Parathyroid adenoma (tissue), 2 donors: ENCODE measurements at regions not wholly inside any gene's neighbourhood (a gene's known extent, or its start where the extent isn't known, plus 50 kb on each side); places are given as distances from the start of the nearest gene placed in this dataset.

ENCODE experiments used
- H2AFZ ChIP-seq: fragments of 300-600 bp; sonication (generic); one replicate; pipeline ENCODE4 v1.7.0; 2017; ENCODE audit warnings: antibody characterized with exemption, mild to moderate bottlenecking
- H3K27ac ChIP-seq: fragments of 300-600 bp; sonication (generic); one replicate; pipeline ENCODE4 v1.7.0; 2017
- H3K27me3 ChIP-seq: fragments of 300-600 bp; sonication (generic); one replicate; pipeline ENCODE4 v1.7.0; 2017; ENCODE audit warnings: low read length; ENCODE audit not compliant: control insufficient read depth, insufficient read depth
- H3K36me3 ChIP-seq: fragments of 300-600 bp; sonication (generic); one replicate; pipeline ENCODE4 v1.7.0; 2017; ENCODE audit warnings: low read length; ENCODE audit not compliant: control insufficient read depth, insufficient read depth
- H3K4me1 ChIP-seq: fragments of 300-600 bp; sonication (generic); one replicate; pipeline ENCODE4 v1.7.0; 2017; ENCODE audit warnings: control low read depth
- H3K4me2 ChIP-seq: fragments of 300-600 bp; sonication (generic); one replicate; pipeline ENCODE4 v1.7.0; 2017; ENCODE audit warnings: low read length
- H3K4me3 ChIP-seq: fragments of 300-600 bp; sonication (generic); one replicate; pipeline ENCODE4 v1.7.0; 2017; ENCODE audit warnings: low read depth, low read length
- H3K79me2 ChIP-seq: fragments of 300-600 bp; sonication (generic); one replicate; pipeline ENCODE4 v1.7.0; 2017; ENCODE audit warnings: control low read depth
- H3K9ac ChIP-seq: fragments of 300-600 bp; sonication (generic); one replicate; pipeline ENCODE4 v1.7.0; 2017; ENCODE audit warnings: mild to moderate bottlenecking
- H3K9me3 ChIP-seq: fragments of 300-600 bp; sonication (generic); one replicate; pipeline ENCODE4 v1.7.0; 2017; ENCODE audit warnings: low read length; ENCODE audit not compliant: control insufficient read depth
- CTCF ChIP-seq: fragments of 300-600 bp; sonication (generic); IDR thresholded peaks from one replicate; pipeline ENCODE4 v1.7.0; 2017; ENCODE audit warnings: antibody characterized with exemption, mild to moderate bottlenecking
- donor health status: primary hyperparathyroidism.

- H3K4me1 ChIP-seq: no peaks in the 10 kb centered on the region
- TF ChIP-seq CTCF: peak; percentile 53
- no peaks in the 10 kb centered on the region for H3K36me3 ChIP-seq
- H3K9me3 ChIP-seq: no peaks in the 10 kb centered on the region
- no peaks in the 10 kb centered on the region for H3K27me3 ChIP-seq
- no peak overlapping the region for H3K4me3 ChIP-seq
- H2AFZ ChIP-seq: peak overlapping the region; percentile 39
- no peak overlapping the region for H3K9ac ChIP-seq
- H3K79me2 ChIP-seq: no peaks in the 10 kb centered on the region
- H3K27ac ChIP-seq: no peak overlapping the region
- no peak overlapping the region for H3K4me2 ChIP-seq
These were observed 174.0 kb upstream of the SLC14A2 start for GRCh38 chr18:45441110-45441847.

- no peak overlapping the region for H2AFZ ChIP-seq
These were observed 171.2 kb upstream of the SLC14A2 start for GRCh38 chr18:45444040-45444439.

DNA sequence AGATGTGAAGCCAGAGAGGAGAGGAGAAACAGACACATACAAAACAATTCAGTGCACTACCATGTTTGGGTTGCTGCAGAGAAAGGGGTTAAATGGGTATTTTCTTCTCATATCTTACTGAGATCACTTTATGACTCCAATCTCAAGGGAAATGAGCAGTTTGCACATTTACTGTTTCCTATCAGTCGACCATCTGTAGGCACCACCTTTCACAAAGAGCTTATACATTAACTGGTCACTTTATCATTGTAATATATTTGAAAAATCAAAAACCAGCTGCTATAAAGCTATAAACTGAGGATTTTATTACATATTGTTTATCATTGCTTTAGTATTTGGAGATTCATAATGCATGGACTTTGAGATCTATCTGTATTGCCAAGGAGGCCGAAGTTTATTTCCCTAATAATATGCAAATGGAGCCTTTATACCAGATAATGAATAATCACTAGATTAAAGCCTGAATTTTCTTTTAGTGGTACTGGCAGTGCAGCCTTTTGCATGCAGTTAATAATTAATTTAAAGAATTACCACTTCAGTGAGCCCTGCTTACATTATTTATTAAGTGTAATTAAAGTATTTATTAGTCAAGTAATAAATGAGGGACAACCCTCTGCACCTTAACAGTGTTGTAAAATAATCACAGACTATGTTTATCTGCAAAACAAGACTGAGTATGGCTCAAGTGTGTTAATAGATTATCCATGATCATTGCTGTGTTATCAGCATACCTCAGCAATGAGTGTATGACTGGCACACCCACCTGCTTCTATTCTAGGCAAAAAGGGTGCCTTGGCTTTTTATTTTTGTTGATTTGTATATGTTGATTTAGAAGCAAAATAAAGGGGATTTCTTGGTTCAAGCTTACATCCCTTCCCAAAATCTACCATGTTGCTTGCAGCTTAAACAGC is 167.7 kb upstream of the SLC14A2 start:
- Histone ChIP-seq H3K4me1 (no peaks in the 10 kb centered on the region), H3K79me2 (no peaks in the 10 kb centered on the region), H3K4me2 (no peak overlapping the region), H3K27me3 (no peaks in the 10 kb centered on the region), H2AFZ (no peak overlapping the region), H3K27ac (no peak overlapping the region), H3K9me3 (no peaks in the 10 kb centered on the region), H3K4me3 (no peak overlapping the region), H3K9ac (no peak overlapping the region), H3K36me3 (no peaks in the 10 kb centered on the region)
- TF ChIP-seq CTCF: no peak

More at GRCh38 chr18:45444040-45444439, 171.2 kb upstream of the SLC14A2 start:
- no peak overlapping the region for H3K4me3 ChIP-seq
- no peaks in the 10 kb centered on the region for H3K27me3 ChIP-seq
- no peaks in the 10 kb centered on the region for H3K4me1 ChIP-seq
- no peak overlapping the region for H3K4me2 ChIP-seq
- TF ChIP-seq CTCF: no peak
- H3K79me2 ChIP-seq: no peaks in the 10 kb centered on the region
- no peaks in the 10 kb centered on the region for H3K36me3 ChIP-seq
- H3K9ac ChIP-seq: no peak overlapping the region
- H3K9me3 ChIP-seq: no peaks in the 10 kb centered on the region
- H3K27ac ChIP-seq: no peak overlapping the region

DNA sequence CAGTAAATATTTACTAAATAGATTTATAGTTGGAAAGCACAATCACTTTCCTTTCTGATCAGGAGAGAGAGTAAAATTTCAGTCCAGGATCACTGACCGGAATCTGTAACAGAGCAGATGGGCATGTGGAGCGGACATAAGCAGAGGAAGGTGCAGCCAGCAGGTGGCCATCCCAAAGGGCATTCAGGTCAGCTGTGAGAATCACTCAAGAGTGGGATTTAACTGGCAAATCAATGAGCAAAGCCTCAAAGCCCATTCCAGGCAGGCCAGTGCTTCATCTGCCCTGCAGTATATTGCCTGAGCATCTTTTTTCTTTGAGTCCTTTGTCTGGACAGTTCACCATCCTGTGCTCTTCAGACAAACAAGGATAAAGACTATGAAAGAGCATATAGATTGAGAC is 166.4 kb upstream of the SLC14A2 start:
- H3K4me3 ChIP-seq: no peak overlapping the region
- no peaks in the 10 kb centered on the region for H3K36me3 ChIP-seq
- no peak overlapping the region for H3K4me2 ChIP-seq
- no peak for TF ChIP-seq CTCF
- no peaks in the 10 kb centered on the region for H3K4me1 ChIP-seq
- no peaks in the 10 kb centered on the region for H3K9me3 ChIP-seq
- H3K27me3 ChIP-seq: no peaks in the 10 kb centered on the region
- no peak overlapping the region for H3K9ac ChIP-seq
- H3K27ac ChIP-seq: no peak overlapping the region
- no peak overlapping the region for H2AFZ ChIP-seq
- H3K79me2 ChIP-seq: no peaks in the 10 kb centered on the region
